Stimulated activated naive CD8-positive, alpha-beta T cell treated with anti-CD3 and anti-CD28 coated beads, Interleukin-15, Interleukin-2, amounts not matched to agents 100 U/mL and 50 U/mL, for 24 hours (primary cell): ENCODE measurements at regions not wholly inside any gene's neighbourhood (a gene's known extent, or its start where the extent isn't known, plus 50 kb on each side); places are given as distances from the start of the nearest gene placed in this dataset.
"Not testable (repeated sequence)": the region's sequence is repeated elsewhere in the genome, so short reads cannot be mapped to it uniquely, and the experiment has no call there.

Experiments
- ATAC-seq: fragments of 150-1000 bp; cut with Tn5 transposase; one replicate; pipeline ENCODE4 v1.10.0; 2021
- DNase-seq: peaks from one replicate; pipeline ENCODE4 v3.0.0; 2021

- ATAC-seq (no peak), DNase-seq (no peak)
These were observed 353.6 kb downstream of the RRAGC start for GRCh38 chr1:38505944-38506343.

- ATAC-seq, result no peak
- no peak for DNase-seq
These were observed 356.8 kb downstream of the RRAGC start for GRCh38 chr1:38502758-38503157.

- DNase-seq, result no peak
- no peak for ATAC-seq
These were observed 358.7 kb downstream of the RRAGC start for GRCh38 chr1:38500891-38501290.

GRCh38 chr1:38500352-38500751 lies 359.2 kb downstream of the RRAGC start:
- DNase-seq (no peak), ATAC-seq (no peak)

GRCh38 chr1:38498686-38499085 lies 360.9 kb downstream of the RRAGC start:
- DNase-seq (no peak), ATAC-seq (no peak)

GRCh38 chr1:38497921-38498656 lies 361.5 kb downstream of the RRAGC start:
- ATAC-seq (no peak), DNase-seq (no peak)

GRCh38 chr1:38493306-38493705 lies 366.3 kb downstream of the RRAGC start:
- ATAC-seq, DNase-seq: not testable (repeated sequence)

GRCh38 chr1:38489844-38490270 lies 369.7 kb downstream of the RRAGC start:
- DNase-seq, result peak; percentile 71
- ATAC-seq, result peak; percentile 55

GRCh38 chr1:38488162-38488898 lies 371.2 kb downstream of the RRAGC start:
- ATAC-seq, result no peak
- DNase-seq, result no peak

GRCh38 chr1:38487396-38487795 lies 372.2 kb downstream of the RRAGC start:
- no peak for DNase-seq
- ATAC-seq, result no peak

GRCh38 chr1:38486085-38486484 lies 373.5 kb downstream of the RRAGC start:
- no peak for ATAC-seq
- DNase-seq, result no peak

- DNase-seq, result no peak
- ATAC-seq, result no peak
These were observed 377.4 kb downstream of the RRAGC start for GRCh38 chr1:38481871-38482826.

GRCh38 chr1:38479662-38480061 lies 379.9 kb downstream of the RRAGC start:
- ATAC-seq, DNase-seq: not testable (repeated sequence)

GRCh38 chr1:38477811-38478210 lies 381.8 kb downstream of the RRAGC start:
- ATAC-seq (no peak), DNase-seq (no peak)

GRCh38 chr1:38476850-38477178 lies 382.8 kb downstream of the RRAGC start:
- no peak for ATAC-seq
- no peak for DNase-seq

GRCh38 chr1:38476111-38476849 lies 383.3 kb downstream of the RRAGC start:
- DNase-seq (no peak), ATAC-seq (no peak)

GRCh38 chr1:38475624-38476005 lies 384.0 kb downstream of the RRAGC start:
- ATAC-seq (no peak), DNase-seq (no peak)

GRCh38 chr1:38474738-38475623 lies 384.6 kb downstream of the RRAGC start:
- no peak for DNase-seq
- ATAC-seq, result peak; percentile 14

GRCh38 chr1:38466487-38466886 lies 393.1 kb downstream of the RRAGC start:
- DNase-seq (no peak), ATAC-seq (no peak)

- ATAC-seq (no peak), DNase-seq (no peak)
These were observed 394.1 kb downstream of the RRAGC start for GRCh38 chr1:38465460-38465859.
